Activated CD4-positive, alpha-beta T cell treated with anti-CD3 and anti-CD28 coated beads, Interleukin-2, amount 50 U/mL, for 1 hour (primary cell): ENCODE measurements at regions not wholly inside any gene's neighbourhood (a gene's known extent, or its start where the extent isn't known, plus 50 kb on each side); places are given as distances from the start of the nearest gene placed in this dataset.

ENCODE experiments used
- DNase-seq: peaks from one replicate; pipeline ENCODE4 v3.0.0-alpha.2; 2020

DNA sequence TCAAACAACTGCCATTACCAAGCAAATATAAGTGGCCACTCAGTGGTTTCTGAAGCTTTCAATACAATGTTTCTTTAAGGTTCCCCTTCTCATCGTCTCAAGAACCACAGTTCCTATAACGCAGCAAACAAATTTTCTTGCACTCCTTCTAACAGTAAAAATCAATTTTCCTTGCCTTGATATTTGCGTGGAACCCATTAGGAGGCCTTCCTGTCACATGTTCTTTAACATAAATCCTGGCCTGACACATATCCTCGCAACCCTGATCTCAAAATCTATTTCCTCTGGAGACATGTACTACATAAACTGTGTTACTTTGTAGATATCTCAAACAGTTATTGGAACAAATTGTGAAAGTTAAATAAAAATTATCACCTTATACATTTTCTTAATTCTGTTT, 65.9 kb upstream of the MANEA start:
- no peak for DNase-seq

DNA sequence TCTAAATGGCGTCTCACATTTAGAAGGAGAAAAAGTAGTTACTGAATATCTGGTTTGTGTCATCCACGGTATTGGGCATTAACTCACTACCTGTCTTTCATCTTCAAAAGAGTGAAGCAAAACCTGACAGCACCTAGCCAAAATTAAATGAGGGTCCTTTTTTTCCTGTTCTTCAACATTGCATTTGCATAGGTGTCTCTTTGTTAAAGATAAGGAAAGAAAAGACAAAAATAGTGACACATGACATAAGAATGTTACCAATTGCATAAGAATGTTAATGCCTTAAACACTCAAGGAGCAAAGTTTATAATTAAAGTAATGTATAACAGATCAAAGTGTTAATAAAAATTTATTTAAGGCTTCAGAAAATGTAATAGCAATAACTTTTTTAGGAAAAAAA, 61.4 kb upstream of the MANEA start:
- DNase-seq = no peak

DNA sequence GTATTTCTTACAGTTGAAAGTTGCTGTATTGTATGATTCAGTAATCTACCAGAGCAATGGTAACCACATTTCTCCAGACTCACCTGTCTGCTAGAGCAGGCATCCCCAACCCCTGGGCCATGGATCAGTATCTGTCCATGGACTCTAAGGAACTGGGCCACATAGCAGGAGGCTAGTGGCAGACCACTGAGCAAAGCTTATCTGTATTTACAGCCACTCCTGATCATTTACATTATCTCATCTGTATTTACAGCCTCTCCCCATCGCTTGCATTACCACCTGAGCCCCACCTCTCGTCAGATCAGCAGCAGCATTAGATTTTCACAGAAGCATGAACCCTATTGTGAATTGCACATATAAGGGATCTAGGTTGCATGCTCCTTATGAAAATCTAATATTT, 60.3 kb upstream of the MANEA start:
- no peak for DNase-seq

DNA sequence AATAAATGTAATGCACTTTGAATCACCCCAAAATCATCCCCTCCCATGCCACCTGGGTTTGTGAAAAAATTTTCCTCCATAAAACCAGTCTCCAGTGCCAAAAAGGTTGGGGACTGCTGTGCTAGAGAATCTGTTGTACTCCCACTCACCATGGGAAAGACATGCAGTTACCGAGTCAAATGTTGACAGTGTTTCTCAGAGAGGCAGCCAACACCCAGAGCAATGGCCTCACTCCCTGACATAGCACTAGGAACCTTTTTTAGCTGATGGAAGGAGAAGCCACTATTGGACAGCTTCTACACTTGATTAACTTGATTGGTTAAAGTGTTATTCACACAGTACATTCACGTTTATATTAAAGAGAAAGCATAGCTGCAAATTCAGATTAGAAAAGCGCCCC, 59.8 kb upstream of the MANEA start:
- no peak for DNase-seq

DNA sequence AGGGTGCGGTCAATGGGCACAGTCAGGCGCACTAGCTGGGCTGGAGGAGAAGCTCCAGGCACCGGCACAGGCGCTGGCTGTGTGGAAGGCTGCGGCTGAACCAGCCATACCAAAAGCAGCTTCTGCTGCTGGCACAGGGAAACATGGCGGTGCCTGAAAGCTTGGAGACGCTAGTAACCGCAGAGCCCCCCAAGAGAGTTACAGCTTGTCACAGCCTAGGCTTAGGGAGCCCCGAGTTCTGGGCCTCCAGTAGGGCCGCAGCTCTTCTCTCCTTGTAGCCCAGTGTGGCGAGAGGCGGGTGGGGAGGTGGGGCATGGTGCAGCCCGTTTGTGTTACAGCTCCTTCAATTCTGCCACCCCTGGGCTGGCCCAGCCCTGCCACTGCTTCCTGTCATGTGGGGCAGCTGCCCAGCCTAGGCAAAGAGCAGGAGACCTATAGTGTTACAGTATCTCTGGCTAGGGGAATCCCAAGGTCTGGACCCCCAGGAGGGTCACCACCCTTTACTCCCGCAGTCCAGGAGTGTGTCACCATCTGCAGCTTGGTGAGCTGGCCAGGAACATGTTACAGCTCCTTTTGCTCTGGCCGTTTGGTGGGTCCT, 58.6 kb upstream of the MANEA start:
- no peak for DNase-seq

DNA sequence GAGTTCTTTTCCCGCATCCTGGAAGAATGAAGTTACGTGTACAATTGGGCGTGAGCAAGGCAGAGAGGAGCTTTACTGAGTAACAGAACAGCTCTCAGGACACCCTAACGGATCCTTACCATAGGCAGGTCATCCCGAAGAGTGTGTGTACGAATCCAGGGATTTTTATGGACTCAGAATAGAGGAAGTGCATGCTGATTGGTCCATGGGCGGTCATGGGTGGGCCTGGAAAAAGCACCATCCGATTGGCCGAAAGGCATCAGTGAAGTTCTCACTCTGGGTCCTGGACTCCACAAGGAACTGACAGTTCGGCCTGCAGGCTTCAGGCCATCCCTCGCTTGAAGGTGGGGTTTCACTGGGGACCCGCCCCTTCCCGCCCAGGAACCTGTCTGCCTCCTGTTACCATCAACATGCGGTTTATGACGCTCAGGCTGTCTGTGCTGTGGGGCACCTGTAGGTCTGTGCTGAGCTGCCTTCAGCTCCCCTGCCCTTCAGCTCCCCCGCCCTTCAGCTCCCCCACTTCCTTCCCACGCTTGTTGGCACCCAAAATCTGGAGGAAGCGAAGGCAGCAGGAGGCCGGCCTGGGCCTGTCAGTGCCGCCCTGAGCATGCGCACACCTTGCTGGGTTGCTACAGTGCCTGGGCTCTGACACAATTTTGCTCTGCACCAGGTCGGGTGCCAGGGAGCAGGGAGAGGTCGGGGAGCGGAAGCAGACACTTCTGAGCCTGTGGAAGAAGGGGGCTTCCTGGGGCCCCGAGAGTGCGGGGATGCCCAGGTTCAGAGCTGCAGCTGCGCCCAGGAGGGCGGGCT, 57.9 kb upstream of the MANEA start:
- DNase-seq = no peak

DNA sequence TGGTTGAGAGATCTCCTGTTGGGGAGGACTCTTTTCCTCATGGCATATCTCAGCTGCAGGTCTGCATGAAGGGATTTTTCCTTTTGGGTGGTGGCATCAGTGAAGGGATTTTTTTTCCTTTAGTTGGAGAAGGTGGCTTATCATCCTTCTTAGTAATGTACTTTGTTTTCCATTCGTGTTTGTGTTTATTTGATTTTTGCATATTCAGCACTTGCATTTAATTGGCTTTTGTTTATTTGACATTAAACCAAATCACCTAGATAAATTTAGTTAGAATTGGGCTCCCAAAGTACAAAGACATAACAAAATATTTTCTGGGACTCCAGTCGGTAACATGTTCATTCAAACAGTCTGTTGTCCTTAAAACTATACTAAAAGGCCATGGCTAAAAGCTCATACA, 56.2 kb upstream of the MANEA start:
- no peak for DNase-seq
